HG02938 (cell line): ENCODE measurements at regions not wholly inside any gene's neighbourhood (a gene's known extent, or its start where the extent isn't known, plus 50 kb on each side); places are given as distances from the start of the nearest gene placed in this dataset.
"Not testable (repeated sequence)": the region's sequence is repeated elsewhere in the genome, so short reads cannot be mapped to it uniquely, and the experiment has no call there.

Experiments used
- ATAC-seq: cut with Tn5 transposase; IDR thresholded peaks from one replicate; pipeline ENCODE4 v1.9.1; 2021; ENCODE audit warnings: mild to moderate bottlenecking, moderate library complexity; ENCODE audit not compliant: unreplicated experiment

DNA sequence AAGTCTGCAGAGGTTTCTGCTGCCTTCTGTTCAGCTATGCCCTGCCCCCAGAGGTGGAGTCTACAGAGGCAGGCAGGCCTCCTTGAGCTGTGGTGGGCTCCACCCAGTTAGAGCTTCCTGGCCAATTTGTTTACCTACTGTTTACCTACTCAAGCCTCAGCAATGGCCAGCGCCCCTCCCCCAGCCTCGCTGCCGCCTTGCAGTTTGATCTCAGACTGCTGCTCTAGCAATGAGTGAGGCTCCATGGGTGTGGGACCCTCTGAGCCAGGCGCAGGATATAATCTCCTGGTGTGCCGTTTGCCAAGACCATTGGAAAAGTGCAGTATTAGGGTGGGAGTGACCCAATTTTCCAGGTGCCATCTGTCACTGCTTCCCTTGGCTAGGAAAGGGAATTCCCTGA is 1024.9 kb downstream of the PRIM2 start:
- ATAC-seq, result not testable (repeated sequence)

DNA sequence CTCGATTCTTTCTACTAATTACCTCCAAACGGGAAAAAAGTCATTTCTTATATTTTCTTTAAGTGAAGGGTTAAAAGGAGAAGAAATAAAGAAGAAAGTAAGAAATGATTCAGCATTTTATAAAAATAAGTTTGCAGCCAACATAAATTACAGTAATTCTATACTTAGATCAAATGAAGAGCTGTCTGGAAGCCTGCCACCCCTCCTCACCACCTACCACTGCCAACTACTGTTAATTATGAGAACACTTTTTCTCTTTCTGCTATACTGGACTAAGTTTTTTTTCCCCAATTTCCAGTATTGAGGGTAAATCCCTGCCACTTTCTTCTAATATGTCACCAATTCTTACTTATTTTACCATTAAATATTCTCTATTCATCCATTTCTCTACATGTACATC is 1030.1 kb downstream of the PRIM2 start:
- ATAC-seq, result not testable (repeated sequence)

DNA sequence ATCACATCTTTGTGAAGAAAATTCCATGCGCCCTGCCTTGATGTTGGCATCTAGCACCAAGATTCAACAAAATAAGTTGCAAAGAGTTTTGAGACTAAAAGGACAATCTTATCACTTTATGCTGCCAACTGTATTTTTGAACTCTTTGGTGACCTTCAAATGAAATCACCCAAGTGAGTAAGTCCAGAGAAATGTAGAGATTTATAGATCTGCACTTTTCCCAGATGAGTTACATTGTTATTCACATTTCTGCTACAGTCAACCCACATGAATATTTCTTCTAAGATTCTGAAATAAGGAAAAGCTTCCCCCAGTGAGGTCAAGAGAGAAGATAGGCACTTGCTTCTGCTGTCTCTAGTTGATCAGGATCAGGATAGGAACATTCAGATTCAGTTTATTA is 1034.2 kb downstream of the PRIM2 start:
- not testable (repeated sequence) for ATAC-seq

DNA sequence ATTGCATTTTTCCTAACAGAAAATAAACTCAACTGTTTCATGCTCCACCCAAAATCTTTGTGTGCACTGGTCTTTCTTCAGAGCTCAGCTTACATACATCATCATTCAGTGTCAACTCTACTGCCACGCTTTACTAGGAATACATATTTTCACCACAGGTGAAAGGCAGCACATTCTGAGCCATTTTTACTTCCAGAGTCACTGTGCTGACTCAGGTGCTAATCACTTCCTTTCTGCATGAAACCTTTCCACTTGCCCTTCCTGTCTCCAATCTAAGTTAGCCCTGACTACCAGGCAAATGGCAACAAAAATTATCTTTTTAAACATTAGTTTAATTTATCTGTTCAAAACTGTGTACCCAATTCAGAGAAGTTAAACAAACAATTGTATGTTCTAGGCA is 1041.0 kb downstream of the PRIM2 start:
- ATAC-seq, result not testable (repeated sequence)

DNA sequence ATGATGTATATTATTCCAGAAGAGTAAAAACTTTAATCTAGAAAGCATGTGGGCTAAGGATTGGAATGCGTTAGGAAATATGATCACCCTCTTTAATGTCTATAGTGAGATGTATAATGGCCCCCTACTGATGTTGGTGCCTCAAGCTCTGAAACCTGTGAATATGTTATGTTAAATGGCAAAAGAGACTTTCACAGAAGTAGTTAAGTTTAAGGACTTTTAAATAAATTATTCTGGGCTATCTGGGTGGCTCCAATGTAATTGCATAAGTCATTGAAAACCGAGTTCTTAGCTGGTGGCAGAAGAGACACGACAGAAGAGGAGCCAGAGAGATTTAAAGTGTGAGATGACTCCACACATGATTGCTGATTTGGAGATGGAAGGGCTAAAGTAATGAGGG is 1048.4 kb downstream of the PRIM2 start:
- ATAC-seq, result not testable (repeated sequence)

DNA sequence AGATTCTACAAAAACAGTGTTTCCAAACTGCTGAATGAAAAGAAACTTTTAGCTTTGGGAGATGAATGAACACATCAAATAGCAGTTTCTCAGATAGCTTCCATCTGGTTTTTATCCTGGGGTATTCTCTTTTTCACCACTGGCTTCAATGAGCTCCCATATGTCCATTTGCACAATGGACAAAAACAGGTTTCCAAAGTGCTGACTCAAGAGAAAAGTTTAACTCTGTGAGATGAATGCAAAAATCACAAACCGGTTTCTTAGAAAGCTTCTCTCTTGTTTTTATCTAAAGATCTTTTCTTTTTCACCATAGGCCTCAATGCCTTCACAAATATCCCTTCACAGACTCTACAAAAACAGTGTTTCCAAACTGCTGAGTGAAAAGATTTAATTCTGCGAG is 1089.2 kb downstream of the PRIM2 start:
- ATAC-seq, result not testable (repeated sequence)

DNA sequence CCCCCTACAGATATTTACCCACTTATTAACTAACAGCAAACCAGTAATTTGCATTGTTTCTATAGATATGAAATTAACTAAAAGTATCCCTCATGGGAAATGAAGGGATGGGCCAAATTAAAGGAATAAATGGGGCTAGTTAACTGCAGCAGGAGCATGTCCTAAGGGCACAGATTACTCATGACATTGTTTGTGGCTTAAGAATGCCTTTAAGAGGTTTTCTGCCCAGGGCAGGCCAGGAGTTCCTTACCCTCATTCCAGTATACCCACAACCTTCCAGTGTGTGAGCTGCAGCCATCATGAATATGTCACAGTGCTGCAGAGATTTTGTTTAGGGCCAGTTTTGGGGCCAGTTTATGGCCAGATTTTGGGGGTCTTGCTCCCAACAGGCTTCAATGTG is 1101.9 kb downstream of the PRIM2 start:
- ATAC-seq, result no peak
